A549 (cell line): ENCODE measurements at regions not wholly inside any gene's neighbourhood (a gene's known extent, or its start where the extent isn't known, plus 50 kb on each side); places are given as distances from the start of the nearest gene placed in this dataset.

ENCODE experiments used
- EHMT2 ChIP-seq: fragments of 200-600 bp; sonication (generic); IDR thresholded peaks from 2 replicates; pipeline ENCODE4 v1.6.1; 2016; ENCODE audit warnings: antibody characterized with exemption, low read depth, mild to moderate bottlenecking, moderate library complexity
- HMGXB4 ChIP-seq: fragments of 250-450 bp; sonication (Bioruptor Pico); IDR thresholded peaks from 2 replicates; pipeline ENCODE4 v1.5.0; 2021; ENCODE audit warnings: mild to moderate bottlenecking, moderate library complexity, borderline replicate concordance
- JUN ChIP-seq, 2 experiments: fragments of >200 bp; sonication (Bioruptor Twin); formaldehyde crosslinking; IDR thresholded peaks; 2 replicates in 1 of 2; 3 replicates in 1 of 2; pipeline ENCODE4 v1.6.1; 2016 to 2017
- POLR2A ChIP-seq: IDR thresholded peaks from 2 replicates; pipeline ENCODE4 v1.6.1; 2012; ENCODE audit warnings: mild to moderate bottlenecking, low read length
- RAD21 ChIP-seq, 2 experiments: fragments of >200 bp in 1 of 2; sonication (Bioruptor Twin) in 1 of 2; formaldehyde crosslinking in 1 of 2; IDR thresholded peaks in 1 of 2; conservative IDR thresholded peaks in 1 of 2; 2 replicates in 1 of 2; 3 replicates in 1 of 2; pipeline ENCODE4 v1.6.1; 2012 to 2018; ENCODE audit warnings: inconsistent platforms in 1 of 2
- RARB ChIP-seq: fragments of 250-450 bp; sonication (Bioruptor Pico); IDR thresholded peaks from 2 replicates; pipeline ENCODE4 v1.8.0; 2021; ENCODE audit warnings: mild to moderate bottlenecking, moderate library complexity
- TP53 ChIP-seq: fragments of 250-450 bp; sonication (Bioruptor Pico); IDR thresholded peaks from 2 replicates; pipeline ENCODE4 v1.5.0; 2021; ENCODE audit warnings: mild to moderate bottlenecking, moderate library complexity
- ZSCAN20 ChIP-seq: fragments of 250-450 bp; sonication (Bioruptor Pico); IDR thresholded peaks from 2 replicates; pipeline ENCODE4 v1.8.0; 2022; ENCODE audit warnings: mild to moderate bottlenecking, moderate library complexity
- TF ChIP-seq, protein P1 (sequence below): fragments of >200 bp; sonication (Bioruptor Twin); formaldehyde crosslinking; IDR thresholded peaks from 3 replicates; pipeline ENCODE4 v1.5.1; 2016
- TF ChIP-seq, protein P2 (sequence below): fragments of 200-600 bp; sonication (generic); IDR thresholded peaks from 2 replicates; pipeline ENCODE4 v1.6.1; 2016; ENCODE audit warnings: antibody characterized with exemption, mild to moderate bottlenecking, moderate library complexity

DNA sequence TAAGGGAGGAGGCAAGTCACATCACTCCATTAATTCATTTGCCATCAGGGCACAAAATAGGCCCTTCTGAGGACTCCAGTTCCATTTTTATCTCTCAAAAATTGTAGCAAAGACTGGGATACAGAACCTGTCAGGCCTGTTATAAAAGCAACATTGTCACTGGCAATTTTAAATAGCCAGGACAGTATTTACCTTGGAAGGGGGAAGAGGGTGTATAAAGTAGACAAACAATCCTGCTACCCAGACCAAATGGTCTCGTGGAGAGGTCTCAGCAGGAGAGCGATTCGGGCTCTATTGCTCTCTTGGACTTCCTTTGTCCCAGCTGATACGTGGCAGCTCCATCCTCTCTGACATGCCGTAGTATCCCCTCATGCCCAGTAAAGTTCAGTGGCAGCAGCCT is 740.3 kb upstream of the HS6ST1 start:
- TF ChIP-seq, protein P1, sequence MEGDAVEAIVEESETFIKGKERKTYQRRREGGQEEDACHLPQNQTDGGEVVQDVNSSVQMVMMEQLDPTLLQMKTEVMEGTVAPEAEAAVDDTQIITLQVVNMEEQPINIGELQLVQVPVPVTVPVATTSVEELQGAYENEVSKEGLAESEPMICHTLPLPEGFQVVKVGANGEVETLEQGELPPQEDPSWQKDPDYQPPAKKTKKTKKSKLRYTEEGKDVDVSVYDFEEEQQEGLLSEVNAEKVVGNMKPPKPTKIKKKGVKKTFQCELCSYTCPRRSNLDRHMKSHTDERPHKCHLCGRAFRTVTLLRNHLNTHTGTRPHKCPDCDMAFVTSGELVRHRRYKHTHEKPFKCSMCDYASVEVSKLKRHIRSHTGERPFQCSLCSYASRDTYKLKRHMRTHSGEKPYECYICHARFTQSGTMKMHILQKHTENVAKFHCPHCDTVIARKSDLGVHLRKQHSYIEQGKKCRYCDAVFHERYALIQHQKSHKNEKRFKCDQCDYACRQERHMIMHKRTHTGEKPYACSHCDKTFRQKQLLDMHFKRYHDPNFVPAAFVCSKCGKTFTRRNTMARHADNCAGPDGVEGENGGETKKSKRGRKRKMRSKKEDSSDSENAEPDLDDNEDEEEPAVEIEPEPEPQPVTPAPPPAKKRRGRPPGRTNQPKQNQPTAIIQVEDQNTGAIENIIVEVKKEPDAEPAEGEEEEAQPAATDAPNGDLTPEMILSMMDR = no peak
- TF ChIP-seq POLR2A = no peak
- TF ChIP-seq ZSCAN20 (CRISPR knock-in tag) = no peak
- no peak for TF ChIP-seq HMGXB4 (CRISPR knock-in tag)
- TF ChIP-seq RARB (CRISPR knock-in tag) = no peak
- TF ChIP-seq TP53 (CRISPR knock-in tag) = no peak
- no peak for TF ChIP-seq EHMT2
- TF ChIP-seq, protein P2, sequence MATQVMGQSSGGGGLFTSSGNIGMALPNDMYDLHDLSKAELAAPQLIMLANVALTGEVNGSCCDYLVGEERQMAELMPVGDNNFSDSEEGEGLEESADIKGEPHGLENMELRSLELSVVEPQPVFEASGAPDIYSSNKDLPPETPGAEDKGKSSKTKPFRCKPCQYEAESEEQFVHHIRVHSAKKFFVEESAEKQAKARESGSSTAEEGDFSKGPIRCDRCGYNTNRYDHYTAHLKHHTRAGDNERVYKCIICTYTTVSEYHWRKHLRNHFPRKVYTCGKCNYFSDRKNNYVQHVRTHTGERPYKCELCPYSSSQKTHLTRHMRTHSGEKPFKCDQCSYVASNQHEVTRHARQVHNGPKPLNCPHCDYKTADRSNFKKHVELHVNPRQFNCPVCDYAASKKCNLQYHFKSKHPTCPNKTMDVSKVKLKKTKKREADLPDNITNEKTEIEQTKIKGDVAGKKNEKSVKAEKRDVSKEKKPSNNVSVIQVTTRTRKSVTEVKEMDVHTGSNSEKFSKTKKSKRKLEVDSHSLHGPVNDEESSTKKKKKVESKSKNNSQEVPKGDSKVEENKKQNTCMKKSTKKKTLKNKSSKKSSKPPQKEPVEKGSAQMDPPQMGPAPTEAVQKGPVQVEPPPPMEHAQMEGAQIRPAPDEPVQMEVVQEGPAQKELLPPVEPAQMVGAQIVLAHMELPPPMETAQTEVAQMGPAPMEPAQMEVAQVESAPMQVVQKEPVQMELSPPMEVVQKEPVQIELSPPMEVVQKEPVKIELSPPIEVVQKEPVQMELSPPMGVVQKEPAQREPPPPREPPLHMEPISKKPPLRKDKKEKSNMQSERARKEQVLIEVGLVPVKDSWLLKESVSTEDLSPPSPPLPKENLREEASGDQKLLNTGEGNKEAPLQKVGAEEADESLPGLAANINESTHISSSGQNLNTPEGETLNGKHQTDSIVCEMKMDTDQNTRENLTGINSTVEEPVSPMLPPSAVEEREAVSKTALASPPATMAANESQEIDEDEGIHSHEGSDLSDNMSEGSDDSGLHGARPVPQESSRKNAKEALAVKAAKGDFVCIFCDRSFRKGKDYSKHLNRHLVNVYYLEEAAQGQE = no peak
- TF ChIP-seq RAD21 (conservative IDR thresholded peaks at IDR 0.05 in 1 of 2, IDR thresholded peaks at IDR 0.05 in 1 of 2) = no peak
- TF ChIP-seq JUN (IDR thresholded peaks at IDR 0.05) = no peak
